HFFc6 (cell line): ENCODE measurements at regions not wholly inside any gene's neighbourhood (a gene's known extent, or its start where the extent isn't known, plus 50 kb on each side); places are given as distances from the start of the nearest gene placed in this dataset.

Experiments
- DNase-seq: peaks from one replicate; pipeline ENCODE4 v3.0.0-alpha.2; 2018
- H3K27ac Mint-ChIP-seq: 2 replicates; pipeline ENCODE4 v1.8.0; 2020; ENCODE audit warnings: mild to moderate bottlenecking, mixed read lengths
- H3K27me3 Mint-ChIP-seq: 2 replicates; pipeline ENCODE4 v1.8.0; 2021; ENCODE audit warnings: mild to moderate bottlenecking, moderate library complexity, mixed read lengths; ENCODE audit not compliant: insufficient read depth
- H3K36me3 Mint-ChIP-seq: 2 replicates; pipeline ENCODE4 v1.8.0; 2021; ENCODE audit warnings: low read depth, mixed read lengths
- H3K4me1 Mint-ChIP-seq: 2 replicates; pipeline ENCODE4 v1.8.0; 2020; ENCODE audit warnings: low read depth, mixed read lengths
- H3K4me3 Mint-ChIP-seq: 2 replicates; pipeline ENCODE4 v1.8.0; 2020; ENCODE audit warnings: mild to moderate bottlenecking, moderate library complexity, mixed read lengths
- H3K9me3 Mint-ChIP-seq: 2 replicates; pipeline ENCODE4 v1.8.0; 2020; ENCODE audit warnings: mild to moderate bottlenecking, mixed read lengths
- CTCF ChIP-seq: fragments of 200-600 bp; sonication (generic); IDR thresholded peaks from 2 replicates; pipeline ENCODE4 v1.5.0; 2021; ENCODE audit warnings: antibody characterized with exemption, mild to moderate bottlenecking

GRCh38 chr13:34637636-34638035 is 304.4 kb upstream of the NBEA start:
- DNase-seq: no peak
- no peaks in the 10 kb centered on the region; the same call in 1 of the 2 replicates for H3K9me3 Mint-ChIP-seq
- no peaks in the 10 kb centered on the region for H3K36me3 Mint-ChIP-seq
- H3K27ac Mint-ChIP-seq: no peak overlapping the region
- H3K4me1 Mint-ChIP-seq: no peaks in the 10 kb centered on the region
- no peak for TF ChIP-seq CTCF
- H3K27me3 Mint-ChIP-seq: peaks cover 11% of the 10 kb centered on the region
- H3K4me3 Mint-ChIP-seq: no peak overlapping the region

GRCh38 chr13:34638897-34639296 is 303.2 kb upstream of the NBEA start:
- no peak overlapping the region for H3K27ac Mint-ChIP-seq
- H3K36me3 Mint-ChIP-seq: no peaks in the 10 kb centered on the region
- H3K27me3 Mint-ChIP-seq: peaks cover 6% of the 10 kb centered on the region
- TF ChIP-seq CTCF: no peak
- H3K9me3 Mint-ChIP-seq: no peaks in the 10 kb centered on the region; the same call in 1 of the 2 replicates
- no peak for DNase-seq
- H3K4me3 Mint-ChIP-seq: no peak overlapping the region
- H3K4me1 Mint-ChIP-seq: no peaks in the 10 kb centered on the region

GRCh38 chr13:34640179-34640992 is 301.7 kb upstream of the NBEA start:
- Mint-ChIP-seq H3K4me1 (no peaks in the 10 kb centered on the region), H3K4me3 (no peak overlapping the region), H3K27ac (no peak overlapping the region), H3K27me3 (peaks cover 5% of the 10 kb centered on the region), H3K9me3 (no peaks in the 10 kb centered on the region; the same call in 1 of the 2 replicates), H3K36me3 (no peaks in the 10 kb centered on the region)
- TF ChIP-seq CTCF: no peak
- no peak for DNase-seq

GRCh38 chr13:34640993-34641330 is 301.1 kb upstream of the NBEA start:
- H3K4me1 Mint-ChIP-seq: no peaks in the 10 kb centered on the region
- no peaks in the 10 kb centered on the region; the same call in 1 of the 2 replicates for H3K9me3 Mint-ChIP-seq
- H3K4me3 Mint-ChIP-seq: no peak overlapping the region
- no peak overlapping the region for H3K27ac Mint-ChIP-seq
- H3K27me3 Mint-ChIP-seq: peaks cover 5% of the 10 kb centered on the region
- H3K36me3 Mint-ChIP-seq: no peaks in the 10 kb centered on the region
- no peak for DNase-seq
- TF ChIP-seq CTCF: no peak

- H3K27ac Mint-ChIP-seq: no peak overlapping the region
- no peak for TF ChIP-seq CTCF
- no peak for DNase-seq
- H3K9me3 Mint-ChIP-seq: peaks cover 8% of the 10 kb centered on the region
- no peaks in the 10 kb centered on the region; the same call in 1 of the 2 replicates for H3K27me3 Mint-ChIP-seq
- no peaks in the 10 kb centered on the region for H3K4me1 Mint-ChIP-seq
- no peaks in the 10 kb centered on the region for H3K36me3 Mint-ChIP-seq
- no peak overlapping the region for H3K4me3 Mint-ChIP-seq
These were observed 294.5 kb upstream of the NBEA start for GRCh38 chr13:34647379-34648150.
